ENCODE measurements at regions not wholly inside any gene's neighbourhood (a gene's known extent, or its start where the extent isn't known, plus 50 kb on each side); places are given as distances from the start of the nearest gene placed in this dataset.
"Not testable (repeated sequence)": the region's sequence is repeated elsewhere in the genome, so short reads cannot be mapped to it uniquely, and the experiment has no call there.

- DNase-seq = no peak
Measured at GRCh38 chr14:35932136-35932535, 106.0 kb downstream of the BRMS1L start.

GRCh38 chr14:35931346-35931745 is 105.2 kb downstream of the BRMS1L start:
- no peak for DNase-seq

- DNase-seq = no peak
Measured at GRCh38 chr14:35929186-35929585, 103.0 kb downstream of the BRMS1L start.

- no peak for DNase-seq
Measured at GRCh38 chr14:35927727-35928126, 101.6 kb downstream of the BRMS1L start.

- DNase-seq = no peak
Measured at GRCh38 chr14:35925319-35925718, 99.2 kb downstream of the BRMS1L start.

GRCh38 chr14:35922590-35922989 is 96.5 kb downstream of the BRMS1L start:
- DNase-seq = not testable (repeated sequence)

GRCh38 chr14:35921745-35922144 is 95.6 kb downstream of the BRMS1L start:
- DNase-seq = no peak
